Panc1 (cell line): ENCODE measurements at regions not wholly inside any gene's neighbourhood (a gene's known extent, or its start where the extent isn't known, plus 50 kb on each side); places are given as distances from the start of the nearest gene placed in this dataset.

Source experiments
- CTCF ChIP-seq: fragments of 450-650 bp; IDR thresholded peaks from 2 replicates; pipeline ENCODE4 v1.5.1; 2017; ENCODE audit warnings: mild to moderate bottlenecking
- POLR2AphosphoS5 ChIP-seq: IDR thresholded peaks from 2 replicates; pipeline ENCODE4 v1.6.1; 2012; ENCODE audit warnings: mild to moderate bottlenecking, low read depth, low read length, moderate library complexity
- REST ChIP-seq, 2 experiments: IDR thresholded peaks; 2 replicates each; pipeline ENCODE4 v1.6.1; 2011 to 2012; ENCODE audit warnings: low read depth in 2 of 2, control low read depth in 1 of 2, low read length in 1 of 2, mild to moderate bottlenecking in 1 of 2, moderate library complexity in 1 of 2; ENCODE audit not compliant: insufficient read depth in 1 of 2
- TCF7L2 ChIP-seq: IDR thresholded peaks from 2 replicates; pipeline ENCODE4 v1.6.1; 2011; ENCODE audit warnings: mild to moderate bottlenecking, low read depth, low read length, inconsistent platforms

GRCh38 chr3:99400352-99400751 is 238.0 kb upstream of the COL8A1 start:
- TF ChIP-seq CTCF (no peak), TCF7L2 (no peak), POLR2AphosphoS5 (no peak), REST (IDR thresholded peaks at IDR 0.05; ENCODE audit: insufficient read depth in 1 of 2, low read depth in 2 of 2, low read length in 1 of 2) (no peak)
